ENCODE measurements at regions not wholly inside any gene's neighbourhood (a gene's known extent, or its start where the extent isn't known, plus 50 kb on each side); places are given as distances from the start of the nearest gene placed in this dataset.

DNA sequence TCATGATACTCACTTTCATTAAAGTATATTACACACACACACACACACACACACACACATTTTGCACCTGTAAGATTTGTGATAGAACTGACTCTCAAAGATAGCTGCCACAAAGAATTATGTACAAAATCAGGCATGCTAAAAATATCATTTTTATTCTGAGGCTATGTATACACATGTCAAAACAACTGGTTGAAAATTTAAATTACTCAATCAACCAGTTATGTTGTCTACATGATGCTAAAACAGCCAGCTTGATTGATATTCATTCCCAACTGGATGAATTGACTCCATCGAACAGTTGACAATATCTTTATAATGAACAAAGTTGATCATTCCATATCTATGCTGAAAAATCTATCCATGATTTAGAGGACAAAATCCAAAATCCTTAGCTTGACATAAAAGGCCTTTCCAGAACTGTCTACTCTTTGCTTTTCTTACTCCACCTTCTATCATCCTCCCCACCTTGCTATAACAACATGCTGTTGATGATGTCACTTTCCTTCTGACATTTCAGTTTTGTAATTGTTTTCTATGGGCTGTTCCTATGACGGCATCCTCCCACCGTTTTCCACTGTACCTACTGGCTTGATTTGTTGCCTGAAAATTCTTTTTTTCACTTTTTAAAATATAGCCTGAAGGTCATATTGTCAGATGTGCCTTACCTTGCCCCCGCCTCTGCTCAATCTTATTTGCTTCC, 321.5 kb upstream of the OLFM3 start:
- Histone ChIP-seq H3K4me2 (ENCODE audit: insufficient read depth in 1 of 2, low read depth in 2 of 2, low read length in 2 of 2) (no peak overlapping the region), H3K18ac (ENCODE audit: extremely low read depth, low read length) (no peak overlapping the region), H3K79me1 (ENCODE audit: low read depth, low read length) (no peaks in the 10 kb centered on the region), H2BK12ac (ENCODE audit: low read depth, low read length) (no peak overlapping the region), H3K56ac (replicated peaks; ENCODE audit: insufficient read length, low read depth, low read length) (no peak overlapping the region), H3K23me2 (ENCODE audit: low read depth, low read length) (no peaks in the 10 kb centered on the region), H2BK5ac (ENCODE audit: low read depth, low read length) (no peak overlapping the region), H4K91ac (replicated peaks; ENCODE audit: insufficient read length, low read length) (no peak overlapping the region), H2AK5ac (ENCODE audit: low read depth, low read length) (no peak overlapping the region), H4K8ac (ENCODE audit: extremely low read depth, insufficient read depth, low read length) (no peak overlapping the region), H3K4me1 (replicated peaks in 1 of 4; ENCODE audit: control insufficient read depth in 3 of 4, insufficient read depth in 4 of 4, low read length in 3 of 4) (0 out of 7 replicates have a peak, but pooled peaks cover 0 to 2% (median 0%) of the 10 kb centered on the region in 4 experiments), H2BK120ac (replicated peaks; ENCODE audit: low read depth, low read length) (no peak overlapping the region), H3K4ac (replicated peaks; ENCODE audit: insufficient read length, low read depth, low read length) (no peak overlapping the region), H3K4me3 (ENCODE audit: extremely low read depth in 1 of 4, insufficient read depth in 2 of 4, low read depth in 3 of 4, low read length in 4 of 4) (no peak overlapping the region), H3K9me3 (ENCODE audit: insufficient read depth in 2 of 2, low read depth in 1 of 2, low read length in 1 of 2) (no peaks in the 10 kb centered on the region), H3K9ac (replicated peaks in 1 of 4; ENCODE audit: extremely low read depth in 1 of 4, low read depth in 3 of 4, low read length in 3 of 4) (no peak overlapping the region), H3K23ac (ENCODE audit: insufficient read length) (no peak overlapping the region), H2BK15ac (ENCODE audit: low read length) (no peak overlapping the region), H2BK20ac (ENCODE audit: low read length) (no peak overlapping the region), H3K14ac (ENCODE audit: insufficient read length) (no peak overlapping the region), H4K20me1 (replicated peaks in 1 of 2; ENCODE audit: control insufficient read depth in 1 of 2, insufficient read depth in 2 of 2, low read length in 2 of 2) (no peaks in the 10 kb centered on the region), H3K27me3 (replicated peaks in 1 of 4; ENCODE audit: control insufficient read depth in 3 of 4, extremely low read depth in 1 of 4, insufficient read depth in 3 of 4, low read length in 3 of 4) (no peaks in the 10 kb centered on the region), H3K36me3 (ENCODE audit: control insufficient read depth in 2 of 4, insufficient read depth in 4 of 4, low read length in 3 of 4) (no peaks in the 10 kb centered on the region), H2AFZ (ENCODE audit: low read length) (no peak overlapping the region), H3K79me2 (ENCODE audit: control insufficient read depth in 1 of 2, insufficient read depth in 2 of 2, low read length in 2 of 2) (no peaks in the 10 kb centered on the region), H4K5ac (ENCODE audit: insufficient read length, low read depth, low read length) (no peak overlapping the region), H3K27ac (ENCODE audit: low read depth, low read length) (no peak overlapping the region)
- TF ChIP-seq TAF7 (optimal IDR thresholded peaks at IDR 0.05; ENCODE audit: borderline replicate concordance, low read depth, low read length), result no peak
- TF ChIP-seq YY1 (IDR thresholded peaks at IDR 0.05; ENCODE audit: low read depth, low read length), result no peak
- TF ChIP-seq POU5F1 (IDR thresholded peaks at IDR 0.05; ENCODE audit: low read depth, low read length), result no peak
- no peak for TF ChIP-seq GABPA (IDR thresholded peaks at IDR 0.05; ENCODE audit: borderline replicate concordance, insufficient read depth, low read length)
- FAIRE-seq, result no peak
- no peak for DNase-seq (ENCODE audit: low read depth in 1 of 2, low spot score in 2 of 2)
- WGBS, 2 experiments (ENCODE audit: extremely low coverage in 1 of 2, insufficient coverage in 1 of 2, insufficient read length in 1 of 2, insufficient replicate concordance in 2 of 2, low coverage in 1 of 2, low lambda C conversion rate in 2 of 2, missing lambda C conversion rate in 1 of 2), result 95% methylated on average over 4 of the region's 4 CpGs; no CpG with 5 or more reads in 1 of the 2 experiments
- ChIA-PET CTCF (ENCODE audit: partially characterized antibody) (no interaction called here), POLR2A (ENCODE audit: partially characterized antibody) (no interaction called here)

Measured in H1 (cell line).